A549 (cell line): ENCODE measurements at regions not wholly inside any gene's neighbourhood (a gene's known extent, or its start where the extent isn't known, plus 50 kb on each side); places are given as distances from the start of the nearest gene placed in this dataset.

Source experiments
- ATAC-seq, 2 experiments: fragments of 200-7000 bp in 1 of 2; fragments of >200 bp in 1 of 2; cut with Nextera tagmentation in 1 of 2; cut with Tn5 transposase in 1 of 2; 3 replicates each; pipeline versions ENCODE4 v1.8.0 to v1.9.1; 2018 to 2020; ENCODE audit warnings: mild to moderate bottlenecking in 1 of 2, moderate library complexity in 1 of 2
- CTCF ChIA-PET: fragments of 300-600 bp; sonication (Branson Sonifier 250); formaldehyde crosslinking; extraction: SDS; loops from one replicate; lab custom pipeline; 2021; ENCODE audit warnings: antibody characterized with exemption, inconsistent platforms; lab: Yijun Ruan, JAX
- POLR2A ChIA-PET: fragments of 350-600 bp; formaldehyde crosslinking; extraction: SDS; loops from one replicate; lab custom pipeline; 2021; ENCODE audit warnings: antibody characterized with exemption, inconsistent platforms; lab: Yijun Ruan, JAX
- DNase-seq, 2 experiments: peaks; one replicate each; pipeline versions ENCODE4 v3.0.0 to v3.0.0-alpha.2; 2011 to 2016; ENCODE audit warnings: low read depth in 1 of 2, low spot score in 1 of 2
- FAIRE-seq: peaks from 2 replicates; lab custom pipeline; 2011; peaks lifted over from hg19 to GRCh38; lab: Jason Lieb, UNC
- H3K27ac ChIP-seq, 2 experiments: fragments of >200 bp; sonication (Bioruptor Twin); formaldehyde crosslinking; 3 replicates each; pipeline ENCODE4 v1.5.1; 2016 to 2017
- H3K4me1 ChIP-seq: fragments of >200 bp; sonication (Bioruptor Twin); formaldehyde crosslinking; 3 replicates; pipeline ENCODE4 v1.6.1; 2016
- H3K4me2 ChIP-seq: fragments of >200 bp; sonication (Bioruptor Twin); formaldehyde crosslinking; 3 replicates; pipeline ENCODE4 v1.6.1; 2016
- H3K4me3 ChIP-seq: fragments of >200 bp; sonication (Bioruptor Twin); formaldehyde crosslinking; 3 replicates; pipeline ENCODE4 v1.5.1; 2016
- H3K9me3 ChIP-seq: fragments of >200 bp; sonication (Bioruptor Twin); formaldehyde crosslinking; 3 replicates; pipeline ENCODE4 v1.6.1; 2016
- CEBPB ChIP-seq, 2 experiments: fragments of >200 bp in 1 of 2; sonication (Bioruptor Twin) in 1 of 2; formaldehyde crosslinking in 1 of 2; IDR thresholded peaks; 2 replicates each; pipeline ENCODE4 v1.6.1; 2012 to 2016
- CHD2 ChIP-seq: fragments of 150-350 bp; IDR thresholded peaks from 2 replicates; pipeline ENCODE4 v1.6.1; 2014; ENCODE audit warnings: low read length; ENCODE audit not compliant: partially characterized antibody
- CHD4 ChIP-seq: fragments of 200-600 bp; sonication (generic); IDR thresholded peaks from 2 replicates; pipeline ENCODE4 v1.6.1; 2016; ENCODE audit warnings: antibody characterized with exemption, mild to moderate bottlenecking, borderline replicate concordance
- CTCF ChIP-seq: fragments of >200 bp; sonication (Bioruptor Twin); formaldehyde crosslinking; IDR thresholded peaks from 3 replicates; pipeline ENCODE4 v1.5.1; 2016
- E2F6 ChIP-seq: IDR thresholded peaks from 2 replicates; pipeline ENCODE4 v1.6.1; 2012; ENCODE audit warnings: low read depth, borderline replicate concordance
- EHMT2 ChIP-seq: fragments of 200-600 bp; sonication (generic); IDR thresholded peaks from 2 replicates; pipeline ENCODE4 v1.6.1; 2016; ENCODE audit warnings: antibody characterized with exemption, low read depth, mild to moderate bottlenecking, moderate library complexity
- FOSB ChIP-seq: fragments of 250-450 bp; sonication (Bioruptor Pico); IDR thresholded peaks from 2 replicates; pipeline ENCODE4 v1.5.0; 2020; ENCODE audit warnings: mild to moderate bottlenecking, moderate library complexity
- GATA3 ChIP-seq: IDR thresholded peaks from 2 replicates; pipeline ENCODE4 v1.6.1; 2012; ENCODE audit warnings: borderline replicate concordance
- HMGXB4 ChIP-seq: fragments of 250-450 bp; sonication (Bioruptor Pico); IDR thresholded peaks from 2 replicates; pipeline ENCODE4 v1.5.0; 2021; ENCODE audit warnings: mild to moderate bottlenecking, moderate library complexity, borderline replicate concordance
- HOXA7 ChIP-seq: fragments of 250-450 bp; sonication (Bioruptor Pico); IDR thresholded peaks from 2 replicates; pipeline ENCODE4 v1.5.0; 2020; ENCODE audit warnings: mild to moderate bottlenecking, moderate library complexity
- MYC ChIP-seq: IDR thresholded peaks from 2 replicates; pipeline ENCODE4 v1.6.1; 2012; ENCODE audit warnings: mild to moderate bottlenecking, inconsistent platforms, low read length, improper control_type of control experiment, borderline replicate concordance
- NFE2L2 ChIP-seq: fragments of 150-350 bp; conservative IDR thresholded peaks from 2 replicates; pipeline ENCODE4 v1.6.1; 2014; ENCODE audit warnings: low read length
- NPAS2 ChIP-seq: fragments of 250-450 bp; sonication (Bioruptor Pico); IDR thresholded peaks from 2 replicates; pipeline ENCODE4 v1.8.0; 2022; ENCODE audit warnings: mild to moderate bottlenecking, moderate library complexity, borderline replicate concordance
- NR3C1 ChIP-seq: fragments of >200 bp; sonication (Bioruptor Twin); formaldehyde crosslinking; IDR thresholded peaks from 3 replicates; pipeline ENCODE4 v1.6.1; 2017
- RAD21 ChIP-seq, 2 experiments: fragments of >200 bp in 1 of 2; sonication (Bioruptor Twin) in 1 of 2; formaldehyde crosslinking in 1 of 2; IDR thresholded peaks in 1 of 2; conservative IDR thresholded peaks in 1 of 2; 2 replicates in 1 of 2; 3 replicates in 1 of 2; pipeline ENCODE4 v1.6.1; 2012 to 2018; ENCODE audit warnings: inconsistent platforms in 1 of 2
- RARB ChIP-seq: fragments of 250-450 bp; sonication (Bioruptor Pico); IDR thresholded peaks from 2 replicates; pipeline ENCODE4 v1.8.0; 2021; ENCODE audit warnings: mild to moderate bottlenecking, moderate library complexity
- RFX5 ChIP-seq: fragments of 450-650 bp; IDR thresholded peaks from 2 replicates; pipeline ENCODE4 v1.7.1; 2014; ENCODE audit warnings: antibody characterized with exemption, mild to moderate bottlenecking, moderate library complexity
- SMC3 ChIP-seq: fragments of >200 bp; sonication (Bioruptor Twin); formaldehyde crosslinking; IDR thresholded peaks from 3 replicates; pipeline ENCODE4 v1.6.1; 2018; ENCODE audit warnings: inconsistent platforms
- SREBF2 ChIP-seq: fragments of 450-650 bp; IDR thresholded peaks from 2 replicates; pipeline ENCODE4 v1.6.1; 2014; ENCODE audit warnings: mild to moderate bottlenecking, moderate library complexity
- TFCP2L1 ChIP-seq: fragments of 250-450 bp; sonication (Bioruptor Pico); IDR thresholded peaks from 2 replicates; pipeline ENCODE4 v1.5.0; 2021; ENCODE audit warnings: mild to moderate bottlenecking
- TP53 ChIP-seq: fragments of 250-450 bp; sonication (Bioruptor Pico); IDR thresholded peaks from 2 replicates; pipeline ENCODE4 v1.5.0; 2021; ENCODE audit warnings: mild to moderate bottlenecking, moderate library complexity
- ZC3H11A ChIP-seq: fragments of 450-650 bp; IDR thresholded peaks from 2 replicates; pipeline ENCODE4 v1.6.1; 2014; ENCODE audit warnings: antibody characterized with exemption, mild to moderate bottlenecking
- ZFP36 ChIP-seq: fragments of 450-650 bp; IDR thresholded peaks from 2 replicates; pipeline ENCODE4 v1.6.1; 2014; ENCODE audit warnings: borderline replicate concordance; ENCODE audit not compliant: partially characterized antibody
- ZNF302 ChIP-seq: fragments of 250-450 bp; sonication (Bioruptor Pico); IDR thresholded peaks from 2 replicates; pipeline ENCODE4 v1.9.0; 2021; ENCODE audit warnings: inconsistent platforms, mild to moderate bottlenecking, moderate library complexity
- WGBS: methylation state at CpG from one replicate; pipeline ENCODE4 v1.1.6; 2017; ENCODE audit errors: missing lambda C conversion rate; 5-methylcytosine and 5-hydroxymethylcytosine counted together
- TF ChIP-seq, protein P1 (sequence below): IDR thresholded peaks from 2 replicates; pipeline ENCODE4 v1.6.1; 2012
- TF ChIP-seq, protein P2 (sequence below): fragments of 250-450 bp; sonication (Bioruptor Pico); IDR thresholded peaks from 2 replicates; pipeline ENCODE4 v1.5.0; 2020; ENCODE audit warnings: low read depth, mild to moderate bottlenecking, moderate library complexity

DNA sequence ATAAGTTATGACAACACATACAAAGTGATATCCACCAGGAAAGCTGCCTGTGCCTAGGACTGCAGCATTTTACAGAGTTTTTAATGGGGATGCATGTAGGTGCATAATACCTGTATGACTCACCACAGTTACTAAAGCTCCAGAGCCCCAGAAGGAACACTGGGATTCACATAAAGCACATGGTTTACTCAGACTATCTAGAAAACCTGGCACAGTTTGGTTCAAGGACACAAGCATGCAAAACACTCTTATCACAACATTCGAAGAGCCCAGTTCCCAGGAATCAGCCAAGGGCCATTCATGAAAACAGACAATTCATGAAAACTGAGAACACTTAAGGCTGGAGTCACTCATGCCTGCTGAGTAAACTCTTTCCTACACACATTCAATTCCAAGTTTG lies 261.0 kb downstream of the PYDC2 start:
- WGBS, result 7% methylated on average over 1 of the region's 1 CpG
- H3K4me3 ChIP-seq, result no peak overlapping the region
- H3K4me2 ChIP-seq, result no peak overlapping the region
- ATAC-seq (no peak), FAIRE-seq (no peak), DNase-seq (no peak)
- CTCF ChIA-PET, result no interaction called here
- H3K4me1 ChIP-seq, result no peaks in the 10 kb centered on the region
- H3K9me3 ChIP-seq, result no peaks in the 10 kb centered on the region
- no peak overlapping the region for H3K27ac ChIP-seq
- POLR2A ChIA-PET, result no interaction called here
- TF ChIP-seq CHD4, result no peak
- no peak for TF ChIP-seq NPAS2
- TF ChIP-seq HMGXB4 (CRISPR knock-in tag), result no peak
- no peak for TF ChIP-seq GATA3

DNA sequence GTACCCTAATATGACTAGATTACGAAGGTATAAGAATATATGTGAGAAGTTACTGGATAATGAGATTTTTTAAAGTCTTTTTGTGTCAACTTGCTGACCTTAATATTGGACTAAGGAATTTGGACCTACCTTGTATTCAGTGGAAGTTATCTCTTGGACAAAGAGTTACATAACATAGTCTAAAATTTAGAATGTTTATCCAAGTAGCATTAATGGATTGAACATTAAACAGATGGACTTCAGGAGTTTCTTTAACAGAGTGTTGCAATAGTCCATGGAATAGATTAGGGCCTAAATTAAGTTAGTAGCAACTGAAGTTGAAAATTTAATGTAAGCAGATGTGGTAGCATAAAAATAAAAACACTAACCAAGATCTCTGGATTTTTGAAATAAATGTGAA lies 266.4 kb downstream of the PYDC2 start:
- no peak overlapping the region for H3K4me2 ChIP-seq
- H3K4me3 ChIP-seq, result no peak overlapping the region
- 28% methylated on average over 1 of the region's 1 CpG for WGBS
- no peaks in the 10 kb centered on the region for H3K4me1 ChIP-seq
- no peaks in the 10 kb centered on the region for H3K9me3 ChIP-seq
- FAIRE-seq (no peak), ATAC-seq (no peak), DNase-seq (no peak)
- TF ChIP-seq NR3C1 (no peak), CHD2 (no peak), RARB (CRISPR knock-in tag) (no peak), SMC3 (no peak), RFX5 (no peak), TFCP2L1 (CRISPR knock-in tag) (no peak), ZFP36 (no peak), TP53 (CRISPR knock-in tag) (no peak), ZC3H11A (no peak), CHD4 (no peak), CEBPB (IDR thresholded peaks at IDR 0.05) (no peak), E2F6 (no peak), HMGXB4 (CRISPR knock-in tag) (no peak), NPAS2 (no peak)
- TF ChIP-seq, protein P1, sequence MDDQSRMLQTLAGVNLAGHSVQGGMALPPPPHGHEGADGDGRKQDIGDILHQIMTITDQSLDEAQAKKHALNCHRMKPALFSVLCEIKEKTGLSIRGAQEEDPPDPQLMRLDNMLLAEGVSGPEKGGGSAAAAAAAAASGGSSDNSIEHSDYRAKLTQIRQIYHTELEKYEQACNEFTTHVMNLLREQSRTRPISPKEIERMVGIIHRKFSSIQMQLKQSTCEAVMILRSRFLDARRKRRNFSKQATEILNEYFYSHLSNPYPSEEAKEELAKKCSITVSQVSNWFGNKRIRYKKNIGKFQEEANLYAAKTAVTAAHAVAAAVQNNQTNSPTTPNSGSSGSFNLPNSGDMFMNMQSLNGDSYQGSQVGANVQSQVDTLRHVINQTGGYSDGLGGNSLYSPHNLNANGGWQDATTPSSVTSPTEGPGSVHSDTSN, result no peak
- no peak overlapping the region for H3K27ac ChIP-seq
- CTCF ChIA-PET, result no interaction called here
- POLR2A ChIA-PET, result no interaction called here

GRCh38 chr3:191728186-191728585 lies 267.2 kb downstream of the PYDC2 start:
- DNase-seq (no peak), FAIRE-seq (no peak), ATAC-seq (no peak)
- Histone ChIP-seq H3K4me1 (no peaks in the 10 kb centered on the region), H3K27ac (no peak overlapping the region), H3K4me3 (no peak overlapping the region), H3K9me3 (no peaks in the 10 kb centered on the region), H3K4me2 (no peak overlapping the region)
- ChIA-PET CTCF (no interaction called here), POLR2A (no interaction called here)
- 65% methylated on average over 1 of the region's 1 CpG for WGBS
- TF ChIP-seq EHMT2, result no peak
- TF ChIP-seq CTCF, result no peak
- no peak for TF ChIP-seq FOSB (CRISPR knock-in tag)
- no peak for TF ChIP-seq SREBF2
- no peak for TF ChIP-seq TFCP2L1 (CRISPR knock-in tag)
- TF ChIP-seq, protein P2, sequence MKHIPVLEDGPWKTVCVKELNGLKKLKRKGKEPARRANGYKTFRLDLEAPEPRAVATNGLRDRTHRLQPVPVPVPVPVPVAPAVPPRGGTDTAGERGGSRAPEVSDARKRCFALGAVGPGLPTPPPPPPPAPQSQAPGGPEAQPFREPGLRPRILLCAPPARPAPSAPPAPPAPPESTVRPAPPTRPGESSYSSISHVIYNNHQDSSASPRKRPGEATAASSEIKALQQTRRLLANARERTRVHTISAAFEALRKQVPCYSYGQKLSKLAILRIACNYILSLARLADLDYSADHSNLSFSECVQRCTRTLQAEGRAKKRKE, result no peak
- TF ChIP-seq RAD21 (conservative IDR thresholded peaks at IDR 0.05 in 1 of 2, IDR thresholded peaks at IDR 0.05 in 1 of 2), result no peak
- no peak for TF ChIP-seq ZNF302
- TF ChIP-seq E2F6, result no peak
- no peak for TF ChIP-seq MYC
- TF ChIP-seq ZC3H11A, result no peak
- peak; percentile 72 for TF ChIP-seq NFE2L2
- no peak for TF ChIP-seq HOXA7 (CRISPR knock-in tag)
